ENCODE measurements at regions not wholly inside any gene's neighbourhood (a gene's known extent, or its start where the extent isn't known, plus 50 kb on each side); places are given as distances from the start of the nearest gene placed in this dataset.

GRCh38 chr17:73757420-73757819, 113.2 kb upstream of the SDK2 start:
- no peak for DNase-seq

GRCh38 chr17:73758245-73758644, 114.0 kb upstream of the SDK2 start:
- DNase-seq: no peak

DNA sequence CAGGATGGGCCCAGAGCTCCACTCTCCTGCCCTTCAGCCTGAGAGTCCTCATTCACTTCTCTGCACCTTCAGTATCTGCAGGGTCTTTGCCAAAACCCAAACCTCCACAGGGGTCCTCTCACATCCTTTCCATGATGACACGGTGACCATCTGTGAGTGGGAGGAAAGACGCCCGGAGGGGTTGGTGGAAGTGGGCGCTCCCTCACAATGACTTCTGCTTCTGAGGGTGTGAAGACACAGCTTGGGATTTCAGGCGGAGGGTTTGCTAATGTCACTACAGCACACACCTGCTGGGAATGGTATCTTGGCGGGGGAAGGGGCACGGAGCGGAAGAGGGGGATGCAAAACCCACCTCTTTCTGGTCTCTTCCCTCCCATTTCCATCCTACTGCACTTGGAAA, 115.1 kb upstream of the SDK2 start:
- no peak for DNase-seq

DNA sequence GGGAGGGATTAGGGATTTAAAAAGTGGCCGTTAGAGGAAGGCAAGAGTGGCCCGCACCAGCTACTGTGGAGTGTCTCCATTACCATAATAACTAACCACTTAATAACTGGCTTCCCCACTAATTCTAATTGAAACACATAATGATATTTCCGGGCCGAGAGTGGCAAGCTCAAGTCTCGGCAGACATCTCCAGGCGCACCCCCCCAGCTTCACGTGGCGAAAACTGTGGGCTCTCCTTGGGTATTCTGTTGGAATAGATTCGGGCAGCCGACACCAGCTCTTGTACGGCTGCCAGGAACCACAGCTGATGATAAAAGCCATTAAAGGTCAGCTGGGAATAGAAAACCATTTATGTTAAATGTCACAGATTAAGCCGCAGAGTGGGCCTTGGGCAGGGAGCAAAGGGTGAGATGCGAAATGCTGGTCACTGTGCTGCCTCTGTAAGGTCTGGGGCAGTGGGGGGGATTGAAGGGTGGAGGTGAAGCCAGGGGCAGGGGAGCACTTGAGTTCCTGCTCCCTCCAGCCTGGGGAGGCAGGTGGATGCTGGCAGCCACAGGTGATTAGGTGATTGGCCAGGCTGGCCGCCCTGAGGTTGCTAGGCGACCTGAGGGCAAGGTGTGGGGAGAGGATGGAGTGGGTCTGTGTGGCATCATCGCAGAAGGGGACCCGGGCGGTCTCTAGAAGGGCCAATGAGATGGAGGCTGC, 115.6 kb upstream of the SDK2 start:
- no peak for DNase-seq

GRCh38 chr17:73760439-73760758, 116.2 kb upstream of the SDK2 start:
- no peak for DNase-seq

GRCh38 chr17:73765824-73766563, 121.7 kb upstream of the SDK2 start:
- DNase-seq: no peak

GRCh38 chr17:73767696-73768095, 123.5 kb upstream of the SDK2 start:
- DNase-seq: no peak

GRCh38 chr17:73768691-73769090, 124.4 kb upstream of the SDK2 start:
- DNase-seq: no peak

- no peak for DNase-seq
Measured at GRCh38 chr17:73769479-73769878, 125.2 kb upstream of the SDK2 start.

GRCh38 chr17:73770115-73770848, 126.0 kb upstream of the SDK2 start:
- no peak for DNase-seq

DNA sequence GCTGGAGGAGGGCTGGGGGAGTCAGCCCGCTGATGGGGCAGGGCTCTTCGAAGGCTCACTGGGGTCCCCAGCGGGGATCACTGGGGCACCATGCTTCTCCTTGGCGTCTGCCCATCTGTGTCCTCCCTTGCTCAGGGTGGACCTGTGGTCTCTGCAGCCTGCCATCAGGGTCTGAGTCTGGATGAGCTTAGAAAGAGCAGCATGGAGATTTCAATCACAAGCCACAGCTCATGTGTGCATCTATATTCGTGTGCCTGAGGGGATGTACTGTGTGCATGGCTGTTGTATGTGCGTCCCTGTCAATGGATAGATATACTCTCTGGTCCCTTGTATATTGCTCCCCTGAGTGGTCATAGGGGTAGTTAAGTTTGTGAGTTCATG, 126.6 kb upstream of the SDK2 start:
- DNase-seq: no peak

DNA sequence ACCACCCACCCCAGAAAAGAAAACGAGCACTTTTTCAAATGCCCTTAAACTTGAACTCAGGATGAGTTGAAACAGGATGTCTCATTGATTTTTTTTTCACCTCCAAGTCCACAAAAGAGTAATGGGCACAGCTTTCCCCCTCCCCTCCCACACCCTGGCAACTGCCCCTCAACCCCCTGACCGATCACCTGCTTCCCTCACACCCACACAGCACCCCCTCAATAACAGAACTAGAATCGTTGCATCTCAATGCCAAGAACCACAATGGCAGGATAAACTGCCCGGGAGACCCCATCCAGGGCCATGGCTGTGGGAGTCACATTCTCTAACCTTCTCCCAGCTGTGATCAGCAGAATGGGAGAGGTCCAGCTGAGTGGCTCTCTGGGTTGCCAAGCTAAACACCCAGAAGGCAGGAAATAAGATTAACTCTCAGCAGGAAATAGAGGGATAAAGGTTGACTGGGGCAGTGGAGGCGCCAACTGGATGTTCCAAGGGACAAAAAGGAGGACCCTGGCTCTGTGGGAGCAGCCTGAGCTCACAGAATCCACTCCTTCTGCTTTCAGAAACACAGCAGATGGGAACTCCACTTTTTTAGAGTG, 128.0 kb upstream of the SDK2 start:
- DNase-seq: no peak

- DNase-seq: no peak
Measured at GRCh38 chr17:73773702-73774101, 129.5 kb upstream of the SDK2 start.

DNA sequence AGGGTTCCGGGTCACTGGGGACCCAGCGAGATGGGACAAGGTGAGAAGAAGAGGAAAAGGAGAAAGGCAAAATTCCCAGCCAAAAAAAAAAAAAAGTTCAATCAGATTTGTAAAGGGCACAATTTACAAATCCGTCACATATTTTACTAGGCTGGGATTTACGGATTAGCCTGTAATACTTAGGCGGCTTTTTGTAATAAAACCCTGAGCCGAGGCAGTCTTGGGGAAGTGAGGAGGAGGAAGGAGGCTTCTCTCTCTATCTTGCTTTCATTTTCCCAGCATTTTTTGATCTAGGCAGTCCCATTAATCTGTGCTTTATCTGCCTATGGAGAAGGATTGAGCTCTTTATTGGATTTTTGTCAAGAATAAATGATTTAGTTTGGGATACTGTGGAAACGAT, 130.6 kb upstream of the SDK2 start:
- no peak for DNase-seq

GRCh38 chr17:73776351-73777130, 132.3 kb upstream of the SDK2 start:
- DNase-seq: no peak

DNA sequence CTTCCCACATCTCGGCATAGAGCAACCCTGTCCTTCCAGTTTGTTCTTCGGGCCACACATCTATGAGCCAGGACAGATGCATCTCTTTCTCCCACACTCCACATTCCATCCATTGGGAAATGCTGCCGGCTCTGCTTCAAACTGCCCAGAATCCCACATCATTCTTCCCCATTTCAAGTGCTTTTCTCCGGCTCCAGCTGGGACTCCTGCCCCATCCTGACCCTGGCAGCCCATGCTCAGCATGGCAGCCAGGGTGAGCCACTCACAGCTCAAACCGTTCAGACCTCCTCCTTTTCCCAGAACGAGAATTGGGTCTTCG, 132.8 kb upstream of the SDK2 start:
- no peak for DNase-seq

DNA sequence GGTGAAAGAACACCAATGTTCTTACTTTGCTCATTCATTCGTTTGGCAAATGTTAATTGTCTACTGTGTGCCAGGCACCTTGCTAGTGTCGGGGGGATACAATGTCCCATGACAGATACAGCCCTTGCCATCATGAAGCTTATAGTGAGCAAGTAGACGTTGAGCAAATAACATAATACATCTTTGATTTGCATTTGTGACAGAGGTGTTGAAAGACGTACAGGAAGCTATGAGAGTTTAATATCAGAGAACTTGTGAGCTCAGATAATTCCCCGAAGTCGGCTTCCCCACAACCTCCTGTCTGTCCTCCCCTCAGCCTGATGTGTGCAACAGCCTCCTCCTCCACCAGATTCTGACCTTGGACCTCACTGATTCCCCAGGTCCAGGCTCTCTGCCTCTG, 138.0 kb upstream of the SDK2 start:
- no peak for DNase-seq

DNA sequence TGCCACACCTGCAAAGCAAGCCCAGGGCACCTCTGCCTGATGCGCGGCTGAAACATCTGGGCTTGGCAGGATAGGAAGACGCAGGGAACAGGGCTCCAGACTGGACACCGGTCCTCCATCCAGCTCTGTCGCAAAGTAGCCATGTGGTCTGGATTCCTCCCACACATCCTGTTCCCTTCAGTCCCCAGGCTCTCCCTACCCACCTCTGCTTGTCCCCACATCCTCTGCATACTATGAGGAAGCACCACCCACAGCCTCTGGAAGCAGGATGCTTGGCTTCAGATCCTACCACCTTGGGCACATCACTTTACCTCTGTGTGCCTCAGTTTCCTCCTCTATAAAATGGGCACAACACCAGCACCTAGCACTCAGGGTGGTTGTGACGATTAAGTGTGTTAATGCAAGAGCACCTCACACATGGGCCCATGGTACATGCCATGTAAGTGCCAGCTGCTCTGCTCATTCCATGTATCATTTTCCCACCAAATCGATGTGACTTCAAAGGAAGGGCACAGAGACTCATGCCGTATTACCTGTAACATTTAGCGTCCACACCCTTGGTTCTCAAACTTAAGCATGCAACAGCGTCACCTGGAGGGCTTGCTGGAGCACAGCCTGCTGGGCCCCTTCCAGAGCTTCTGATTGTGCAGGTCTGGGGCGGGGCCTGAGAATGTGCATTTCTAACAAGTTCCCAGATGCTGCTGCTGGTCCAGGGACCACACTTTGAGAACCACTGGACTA, 138.6 kb upstream of the SDK2 start:
- DNase-seq: no peak

- DNase-seq: no peak
Measured at GRCh38 chr17:73783382-73783766, 139.1 kb upstream of the SDK2 start.

DNA sequence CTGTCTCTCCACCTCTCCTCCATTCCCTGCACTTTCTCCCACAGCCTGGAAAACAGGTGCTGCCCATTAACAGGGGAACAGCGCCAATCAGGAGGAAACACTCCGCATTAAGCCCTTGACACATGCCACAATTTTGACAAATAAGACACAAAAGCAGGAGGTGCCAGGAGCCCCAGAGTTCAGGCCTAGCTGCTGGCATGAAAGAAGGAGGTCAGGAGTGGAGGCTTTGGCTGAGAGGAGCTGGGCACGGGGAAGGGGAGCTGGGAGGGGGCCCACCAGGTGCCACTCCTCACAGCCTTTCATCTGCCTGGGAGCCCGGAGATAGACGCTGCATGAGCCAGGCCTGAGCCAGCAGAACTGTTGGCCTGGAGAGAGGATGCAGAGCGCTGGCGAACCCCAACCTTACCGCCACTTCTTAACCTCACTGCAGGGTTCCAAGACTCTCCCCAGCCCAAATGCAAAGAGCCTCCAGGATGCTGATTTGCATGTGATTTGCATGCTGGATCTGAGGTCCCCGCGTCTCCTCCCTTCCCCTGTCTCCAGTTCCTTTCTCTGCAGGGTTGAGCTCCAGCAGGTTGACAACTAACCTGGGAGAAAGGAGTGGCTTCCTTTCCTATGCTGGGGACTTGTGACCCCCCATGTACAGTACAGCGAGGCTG, 139.8 kb upstream of the SDK2 start:
- DNase-seq: no peak

GRCh38 chr17:73785496-73785895, 141.3 kb upstream of the SDK2 start:
- DNase-seq: no peak

Measured in stimulated activated CD4-positive, alpha-beta T cell treated with anti-CD3 and anti-CD28 coated beads, Interleukin-2, amount 100 ng/mL, for 24 hours (primary cell).